ENCODE measurements at regions not wholly inside any gene's neighbourhood (a gene's known extent, or its start where the extent isn't known, plus 50 kb on each side); places are given as distances from the start of the nearest gene placed in this dataset.

DNA sequence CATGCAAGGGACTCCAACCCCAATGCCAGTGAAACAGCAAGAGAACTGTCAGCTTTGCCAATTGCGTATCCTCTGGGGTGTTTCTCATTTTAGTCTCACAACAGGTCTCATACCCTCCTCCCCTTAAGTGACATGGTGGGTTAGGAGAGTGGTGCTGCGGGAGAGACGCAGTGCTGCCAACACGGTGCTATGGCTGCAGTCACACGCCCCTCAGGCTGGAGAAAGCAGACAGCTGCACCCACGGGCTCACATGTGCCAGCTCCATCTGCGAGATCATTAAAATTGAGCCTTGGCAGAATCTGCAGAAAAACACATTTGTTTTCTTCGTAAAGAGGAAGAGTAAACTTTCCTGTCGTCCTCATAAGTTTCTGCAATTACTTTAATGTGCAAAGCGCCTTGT, 114.7 kb downstream of the ANKRD60 start:
- H3K4me3 ChIP-seq (ENCODE audit: low read length) = no peak overlapping the region
- DNase-seq (ENCODE audit: low read depth) = no peak
- TF ChIP-seq, protein P1, sequence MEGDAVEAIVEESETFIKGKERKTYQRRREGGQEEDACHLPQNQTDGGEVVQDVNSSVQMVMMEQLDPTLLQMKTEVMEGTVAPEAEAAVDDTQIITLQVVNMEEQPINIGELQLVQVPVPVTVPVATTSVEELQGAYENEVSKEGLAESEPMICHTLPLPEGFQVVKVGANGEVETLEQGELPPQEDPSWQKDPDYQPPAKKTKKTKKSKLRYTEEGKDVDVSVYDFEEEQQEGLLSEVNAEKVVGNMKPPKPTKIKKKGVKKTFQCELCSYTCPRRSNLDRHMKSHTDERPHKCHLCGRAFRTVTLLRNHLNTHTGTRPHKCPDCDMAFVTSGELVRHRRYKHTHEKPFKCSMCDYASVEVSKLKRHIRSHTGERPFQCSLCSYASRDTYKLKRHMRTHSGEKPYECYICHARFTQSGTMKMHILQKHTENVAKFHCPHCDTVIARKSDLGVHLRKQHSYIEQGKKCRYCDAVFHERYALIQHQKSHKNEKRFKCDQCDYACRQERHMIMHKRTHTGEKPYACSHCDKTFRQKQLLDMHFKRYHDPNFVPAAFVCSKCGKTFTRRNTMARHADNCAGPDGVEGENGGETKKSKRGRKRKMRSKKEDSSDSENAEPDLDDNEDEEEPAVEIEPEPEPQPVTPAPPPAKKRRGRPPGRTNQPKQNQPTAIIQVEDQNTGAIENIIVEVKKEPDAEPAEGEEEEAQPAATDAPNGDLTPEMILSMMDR (IDR thresholded peaks at IDR 0.05; ENCODE audit: insufficient read depth, low read depth, low read length, missing control alignments) = no peak

DNA sequence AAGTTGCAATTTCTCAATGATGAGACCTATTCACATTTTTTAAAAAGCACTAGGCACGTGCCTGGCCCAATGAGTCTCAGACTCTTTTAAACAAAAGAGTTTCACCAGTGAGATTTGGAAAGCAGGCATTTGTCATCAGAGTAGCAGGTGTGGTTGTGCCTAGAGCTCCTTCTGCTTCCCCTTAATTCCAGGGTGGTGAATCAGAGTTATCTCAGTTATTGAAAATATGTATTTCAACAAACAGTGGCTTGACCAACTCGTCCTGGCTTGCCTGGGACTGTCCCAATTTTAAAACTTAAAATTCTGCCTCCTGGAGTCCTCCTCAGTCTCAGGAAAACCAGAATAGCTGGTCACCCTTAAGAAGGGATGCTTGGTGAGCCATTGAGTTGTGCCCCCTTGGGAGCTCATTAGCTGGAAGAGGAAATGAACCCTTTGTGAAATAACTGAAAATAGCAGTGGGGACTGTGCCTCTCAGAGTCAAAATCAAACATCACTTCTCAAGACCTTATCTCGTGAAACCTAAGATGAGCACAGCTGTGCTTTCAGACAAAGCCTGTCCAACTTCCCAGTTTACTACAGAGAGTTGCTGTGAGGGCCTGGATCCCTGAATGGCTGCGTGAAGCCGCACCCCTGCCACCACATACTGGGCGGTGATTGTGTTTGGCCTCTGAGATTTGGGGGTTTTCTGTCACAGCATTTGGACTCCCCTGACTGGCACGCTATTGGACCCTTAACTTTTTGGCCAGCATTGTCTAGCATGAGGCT, 116.3 kb downstream of the ANKRD60 start:
- peak; percentile 96 for DNase-seq (ENCODE audit: low read depth)
- TF ChIP-seq, protein P1 (IDR thresholded peaks at IDR 0.05; ENCODE audit: insufficient read depth, low read depth, low read length, missing control alignments) = no peak
- no peak overlapping the region for H3K4me3 ChIP-seq (ENCODE audit: low read length)

DNA sequence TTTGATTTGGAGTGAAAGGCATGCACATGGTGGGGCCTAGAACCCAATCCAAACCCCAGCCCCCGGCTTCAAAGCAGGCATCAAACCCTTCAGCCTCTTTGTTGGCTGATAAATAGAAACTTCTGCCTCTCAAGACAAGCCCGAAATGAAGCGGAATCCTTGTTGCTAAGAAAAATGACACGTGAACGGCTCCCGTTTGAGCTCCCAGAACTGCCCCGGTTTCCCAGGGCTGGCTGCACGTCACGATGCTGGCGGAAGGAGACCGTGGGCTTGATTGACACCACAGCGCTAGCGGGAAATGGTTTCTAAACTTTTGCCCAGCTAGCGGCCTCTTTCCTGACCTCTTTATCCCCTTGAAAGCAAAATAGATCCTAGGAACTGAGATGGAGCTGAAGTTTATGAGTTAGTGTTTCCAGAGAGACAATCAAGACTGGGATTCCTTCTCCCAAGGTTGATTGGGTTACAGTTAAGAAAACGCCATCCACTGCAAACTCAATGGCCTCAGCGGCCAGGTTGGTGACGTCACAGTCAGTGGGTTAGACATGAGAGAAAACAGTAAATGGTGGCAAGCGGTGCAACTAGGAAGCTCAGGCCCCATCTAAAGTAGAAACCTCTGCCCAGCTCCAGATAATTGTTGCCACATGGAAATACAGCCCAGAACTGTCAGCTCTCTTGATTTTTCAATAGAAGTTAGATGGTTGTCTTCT, 117.0 kb downstream of the ANKRD60 start:
- DNase-seq (ENCODE audit: low read depth) = no peak
- H3K4me3 ChIP-seq (ENCODE audit: low read length) = no peak overlapping the region
- TF ChIP-seq, protein P1 (IDR thresholded peaks at IDR 0.05; ENCODE audit: insufficient read depth, low read depth, low read length, missing control alignments) = no peak

- TF ChIP-seq, protein P1 (IDR thresholded peaks at IDR 0.05; ENCODE audit: insufficient read depth, low read depth, low read length, missing control alignments) = no peak
- H3K4me3 ChIP-seq (ENCODE audit: low read length) = no peak overlapping the region
- DNase-seq (ENCODE audit: low read depth) = no peak
These were observed 118.4 kb downstream of the ANKRD60 start for GRCh38 chr20:58109918-58110635.

DNA sequence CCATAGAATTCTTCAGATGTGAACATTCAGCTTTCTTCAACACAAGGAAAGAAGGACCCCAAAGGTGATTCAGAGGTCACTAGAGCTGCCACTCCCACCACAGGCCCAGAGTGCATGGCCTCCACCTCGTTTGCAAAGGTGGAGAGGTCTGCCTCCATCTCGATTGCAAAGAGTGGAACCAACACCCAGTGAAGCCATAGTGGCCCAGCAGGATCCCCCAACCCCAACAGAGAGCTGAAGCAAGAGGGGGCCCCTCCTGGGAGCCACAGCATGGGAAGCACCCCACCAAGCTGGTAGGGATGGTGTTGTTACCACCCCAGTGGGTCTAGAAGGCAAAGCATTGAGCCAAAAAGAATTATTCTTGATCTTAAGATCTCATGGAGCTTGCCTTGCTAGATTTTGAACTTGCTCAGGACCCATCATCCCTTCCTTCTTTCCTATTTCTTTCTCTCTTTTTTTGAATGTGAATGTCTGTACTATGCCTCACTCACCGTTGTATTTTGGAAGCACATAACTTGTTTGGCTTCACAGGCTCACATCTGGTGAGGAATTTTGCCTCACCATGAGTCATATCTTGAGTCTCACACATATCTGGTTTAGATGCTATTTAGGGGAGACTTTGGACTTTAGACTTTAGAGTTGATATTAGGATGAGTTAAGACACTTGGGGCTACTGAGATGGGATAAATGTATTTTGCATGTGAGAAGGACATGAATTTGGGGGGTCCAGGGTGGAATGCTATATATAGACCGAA, 119.2 kb downstream of the ANKRD60 start:
- peak; percentile 76 for DNase-seq (ENCODE audit: low read depth)
- H3K4me3 ChIP-seq (ENCODE audit: low read length) = no peak overlapping the region
- TF ChIP-seq, protein P1 (IDR thresholded peaks at IDR 0.05; ENCODE audit: insufficient read depth, low read depth, low read length, missing control alignments) = no peak

DNA sequence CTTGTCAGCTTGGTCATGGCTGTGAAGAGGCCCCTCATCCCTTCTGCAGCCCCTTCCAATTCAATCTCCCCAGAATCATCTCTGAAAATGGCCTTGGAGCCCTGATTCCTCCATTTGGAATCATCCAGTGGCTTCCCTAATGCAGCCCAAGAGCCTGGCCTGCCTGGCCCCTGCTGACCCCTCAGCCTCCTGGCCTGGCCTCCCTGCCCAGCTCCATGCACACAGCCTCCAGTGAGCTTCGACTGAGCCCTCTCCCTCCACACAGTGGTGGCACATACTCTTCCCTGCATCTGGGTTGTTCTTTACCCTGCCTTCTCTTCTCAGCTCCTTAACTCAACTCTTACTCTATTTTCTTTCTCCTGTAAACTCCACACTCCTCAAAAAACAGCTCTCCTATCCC, 120.9 kb downstream of the ANKRD60 start:
- no peak for DNase-seq (ENCODE audit: low read depth)
- no peak overlapping the region for H3K4me3 ChIP-seq (ENCODE audit: low read length)
- TF ChIP-seq, protein P1 (IDR thresholded peaks at IDR 0.05; ENCODE audit: insufficient read depth, low read depth, low read length, missing control alignments) = no peak
